Stimulated activated naive CD4-positive, alpha-beta T cell (primary cell): ENCODE measurements at regions not wholly inside any gene's neighbourhood (a gene's known extent, or its start where the extent isn't known, plus 50 kb on each side); places are given as distances from the start of the nearest gene placed in this dataset.

Experiments used
- DNase-seq, 6 experiments: peaks; one replicate each; lab custom pipeline; 2025; lab: John Stamatoyannopoulos, UW

DNA sequence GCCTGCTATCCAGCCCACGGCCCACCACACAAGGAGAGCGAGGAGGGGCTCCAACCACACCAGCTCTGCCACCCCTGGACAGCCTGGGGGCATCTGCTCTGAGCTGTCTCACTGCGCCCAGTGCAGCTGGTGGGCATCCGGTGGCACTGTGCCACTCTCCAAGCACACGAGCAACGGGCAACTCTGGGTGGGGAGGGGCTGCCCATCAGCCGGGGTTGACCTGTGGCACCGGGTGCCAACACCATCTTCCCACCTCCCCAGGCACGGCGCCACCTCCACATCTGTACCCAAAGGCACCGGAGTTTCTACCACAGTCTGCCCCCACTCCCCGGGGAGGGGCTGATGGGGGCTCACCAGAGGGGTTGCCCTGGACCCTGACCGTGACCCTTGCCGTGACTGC is 241.8 kb downstream of the RBFOX3 start:
- DNase-seq: no peak

DNA sequence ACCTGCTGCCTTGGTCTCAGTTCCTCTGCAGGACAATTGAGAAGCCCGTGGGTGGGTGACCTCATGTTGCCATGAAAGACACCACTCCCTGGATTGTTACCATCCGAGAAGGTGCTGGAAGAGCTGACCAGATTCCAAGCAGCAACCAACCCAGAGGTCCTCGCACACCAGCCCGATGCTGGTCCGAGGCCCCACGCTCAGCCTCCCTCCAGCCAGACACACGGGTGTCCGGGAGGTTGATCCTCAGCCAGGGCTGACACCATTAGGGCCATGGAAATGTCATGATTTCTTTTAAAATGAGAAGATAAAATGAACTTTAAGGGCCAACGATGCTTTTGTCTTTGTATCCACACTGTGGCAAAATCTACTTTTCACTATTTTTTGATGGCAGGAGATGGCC is 242.3 kb downstream of the RBFOX3 start:
- no peak for DNase-seq

DNA sequence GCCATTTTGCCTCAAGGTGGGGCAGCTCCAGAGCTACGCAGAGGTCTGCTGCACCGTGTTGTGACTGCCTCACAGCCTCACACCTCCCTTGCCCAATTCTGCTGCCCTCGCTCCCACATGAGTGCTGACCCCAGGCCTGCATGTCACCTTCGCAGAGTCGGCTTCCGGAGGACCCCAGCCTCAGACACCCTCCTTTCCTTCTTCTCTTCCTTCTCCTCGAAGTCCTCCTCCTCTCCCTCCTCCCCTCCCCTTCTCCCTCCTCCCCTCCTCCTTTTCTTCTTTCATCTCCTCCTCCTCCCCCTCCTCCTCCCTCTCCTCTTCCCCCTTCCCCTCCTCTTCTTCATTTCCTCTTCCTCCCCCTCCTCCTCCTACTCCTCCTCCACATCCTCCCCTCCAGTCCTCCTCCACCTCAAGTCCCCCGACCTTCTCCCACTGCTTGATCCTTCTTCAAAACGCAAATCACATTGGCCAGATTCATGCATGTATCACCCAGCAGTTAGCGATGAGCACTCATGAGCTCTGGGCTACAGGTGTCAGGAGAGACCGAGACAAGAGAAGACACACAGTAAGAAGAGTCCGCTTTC is 243.8 kb downstream of the RBFOX3 start:
- no peak for DNase-seq

- DNase-seq: no peak
Measured at GRCh38 chr17:79365836-79366770, 244.7 kb downstream of the RBFOX3 start.

GRCh38 chr17:79365351-79365750 is 245.5 kb downstream of the RBFOX3 start:
- DNase-seq: no peak

- no peak for DNase-seq
Measured at GRCh38 chr17:79364315-79365094, 246.3 kb downstream of the RBFOX3 start.

- DNase-seq: no peak
Measured at GRCh38 chr17:79363552-79364275, 247.1 kb downstream of the RBFOX3 start.

GRCh38 chr17:79362772-79363305 is 248.0 kb downstream of the RBFOX3 start:
- DNase-seq: no peak

GRCh38 chr17:79361873-79362771 is 248.7 kb downstream of the RBFOX3 start:
- DNase-seq: no peak

- DNase-seq: no peak
Measured at GRCh38 chr17:79361221-79361734, 249.6 kb downstream of the RBFOX3 start.

- no peak for DNase-seq
Measured at GRCh38 chr17:79360196-79360595, 250.7 kb downstream of the RBFOX3 start.

GRCh38 chr17:79356839-79357447 is 253.9 kb downstream of the RBFOX3 start:
- no peak for DNase-seq

- no peak for DNase-seq
Measured at GRCh38 chr17:79355165-79355564, 255.7 kb downstream of the RBFOX3 start.

DNA sequence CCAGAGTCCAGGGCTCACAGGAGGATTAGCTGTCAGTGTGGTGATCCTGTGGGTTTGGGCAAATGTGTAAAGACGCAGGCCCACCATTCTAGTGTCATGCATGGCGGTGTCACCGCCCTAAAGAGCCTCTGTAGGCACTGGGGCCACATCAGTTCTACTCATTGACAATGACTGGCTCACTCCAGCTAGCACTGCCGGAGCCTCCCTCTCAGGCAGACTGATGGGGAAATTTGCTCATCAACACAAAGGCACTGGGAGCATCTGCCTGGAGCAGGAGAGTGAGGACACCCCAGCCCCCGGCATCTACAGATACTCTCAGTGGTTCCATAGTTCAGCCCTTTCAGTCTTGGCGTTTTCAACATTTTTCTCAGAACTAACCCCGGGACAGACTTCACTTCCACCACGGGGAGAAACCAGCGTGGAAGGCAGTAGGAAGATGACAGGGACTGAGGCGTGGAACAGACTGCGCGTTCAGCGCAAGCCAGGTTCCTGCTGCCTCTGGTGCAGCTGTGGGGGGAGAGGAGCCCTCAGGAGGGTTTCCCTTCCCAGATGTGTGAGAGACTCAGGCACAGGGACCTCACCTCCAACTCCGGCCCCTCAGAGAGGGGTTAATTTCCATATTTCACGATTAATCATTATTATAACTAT is 256.6 kb downstream of the RBFOX3 start:
- no peak for DNase-seq

GRCh38 chr17:79353548-79353947 is 257.3 kb downstream of the RBFOX3 start:
- no peak for DNase-seq

GRCh38 chr17:79353016-79353415 is 257.8 kb downstream of the RBFOX3 start:
- no peak for DNase-seq

- no peak for DNase-seq
Measured at GRCh38 chr17:79350533-79350932, 260.3 kb downstream of the RBFOX3 start.

DNA sequence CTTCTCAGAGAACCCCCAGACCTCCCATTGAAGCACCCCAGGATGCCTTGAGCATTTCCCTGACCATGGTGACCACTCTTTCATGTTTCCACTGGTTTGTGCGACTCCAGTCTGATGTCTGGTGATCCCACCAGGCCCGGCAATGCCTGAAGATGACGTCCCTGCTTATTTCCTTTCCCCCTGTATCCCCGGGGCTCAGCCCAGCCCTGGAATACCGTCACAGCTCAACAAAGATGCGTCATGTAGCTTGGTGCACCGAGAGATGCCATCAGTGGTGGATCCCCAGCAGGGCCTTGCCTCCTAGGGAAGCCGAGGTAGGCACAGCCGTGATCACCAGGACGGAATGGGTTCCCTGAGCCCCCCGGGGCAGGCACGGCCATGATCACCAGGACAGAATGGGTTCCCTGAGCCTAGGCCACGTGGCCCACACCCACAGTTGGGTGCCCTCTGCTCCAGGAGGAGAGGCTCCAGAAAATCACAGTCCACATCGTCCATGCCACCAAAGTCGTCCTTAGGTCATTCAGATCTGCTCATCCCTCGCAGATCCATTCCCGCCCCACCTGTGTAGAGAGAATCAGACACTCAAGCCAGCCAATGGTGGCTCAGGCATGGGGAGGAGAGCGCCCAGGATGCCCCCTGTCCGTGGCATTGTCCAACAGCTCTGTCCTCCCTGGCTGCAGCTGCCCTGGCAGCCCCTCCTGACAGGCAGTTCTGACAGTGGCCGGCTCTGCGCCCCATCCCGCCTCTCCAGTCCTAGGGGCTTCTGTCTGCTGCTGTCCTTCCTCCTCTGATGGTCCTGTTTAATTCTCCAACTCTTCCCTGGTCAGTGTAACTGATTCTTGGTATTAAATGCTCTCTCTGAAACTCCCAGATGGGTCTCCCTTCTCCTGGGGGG is 261.1 kb downstream of the RBFOX3 start:
- no peak for DNase-seq
